ENCODE measurements at regions not wholly inside any gene's neighbourhood (a gene's known extent, or its start where the extent isn't known, plus 50 kb on each side); places are given as distances from the start of the nearest gene placed in this dataset.

GRCh38 chr17:52242268-52242667, 83.8 kb upstream of the CA10 start:
- Histone ChIP-seq H3K27me3 (ENCODE audit: control insufficient read depth, extremely low read depth, insufficient read depth, low read length) (no peaks in the 10 kb centered on the region), H2AFZ (ENCODE audit: control insufficient read depth, low read length) (no peak overlapping the region), H3K9me3 (ENCODE audit: control insufficient read depth, low read depth, low read length) (no peaks in the 10 kb centered on the region), H3K27ac (ENCODE audit: control insufficient read depth, insufficient read depth, low read length) (no peak overlapping the region), H3K9me1 (ENCODE audit: control insufficient read depth, extremely low read depth, insufficient read depth, low read length) (no peaks in the 10 kb centered on the region), H3K4me3 (ENCODE audit: control insufficient read depth in 2 of 3, extremely low read depth in 1 of 3, insufficient read depth in 2 of 3, low read depth in 1 of 3, low read length in 3 of 3) (no peak overlapping the region), H3K9ac (ENCODE audit: control insufficient read depth, extremely low read depth, insufficient read depth, low read length) (no peak overlapping the region), H3K79me2 (ENCODE audit: control insufficient read depth, insufficient read depth, low read length) (no peaks in the 10 kb centered on the region), H4K20me1 (ENCODE audit: control insufficient read depth, extremely low read depth, insufficient read depth, low read length) (no peaks in the 10 kb centered on the region), H3K4me2 (ENCODE audit: control insufficient read depth, extremely low read depth, insufficient read depth, low read depth, low read length) (no peak overlapping the region), H3K36me3 (ENCODE audit: control insufficient read depth in 2 of 2, extremely low read depth in 1 of 2, insufficient read depth in 2 of 2, low read length in 2 of 2) (no peaks in the 10 kb centered on the region), H3K4me1 (ENCODE audit: control insufficient read depth, extremely low read depth, insufficient read depth, low read length) (no peaks in the 10 kb centered on the region)
- no peak for FAIRE-seq
- dilution Hi-C loops (cut with MboI; ENCODE audit: extremely low pct_ligation_motif_present, low sequenced_read_pairs) = no loop called here
- TF ChIP-seq EZH2 (IDR thresholded peaks at IDR 0.05; ENCODE audit: low read length) = no peak
- TF ChIP-seq, protein P1, sequence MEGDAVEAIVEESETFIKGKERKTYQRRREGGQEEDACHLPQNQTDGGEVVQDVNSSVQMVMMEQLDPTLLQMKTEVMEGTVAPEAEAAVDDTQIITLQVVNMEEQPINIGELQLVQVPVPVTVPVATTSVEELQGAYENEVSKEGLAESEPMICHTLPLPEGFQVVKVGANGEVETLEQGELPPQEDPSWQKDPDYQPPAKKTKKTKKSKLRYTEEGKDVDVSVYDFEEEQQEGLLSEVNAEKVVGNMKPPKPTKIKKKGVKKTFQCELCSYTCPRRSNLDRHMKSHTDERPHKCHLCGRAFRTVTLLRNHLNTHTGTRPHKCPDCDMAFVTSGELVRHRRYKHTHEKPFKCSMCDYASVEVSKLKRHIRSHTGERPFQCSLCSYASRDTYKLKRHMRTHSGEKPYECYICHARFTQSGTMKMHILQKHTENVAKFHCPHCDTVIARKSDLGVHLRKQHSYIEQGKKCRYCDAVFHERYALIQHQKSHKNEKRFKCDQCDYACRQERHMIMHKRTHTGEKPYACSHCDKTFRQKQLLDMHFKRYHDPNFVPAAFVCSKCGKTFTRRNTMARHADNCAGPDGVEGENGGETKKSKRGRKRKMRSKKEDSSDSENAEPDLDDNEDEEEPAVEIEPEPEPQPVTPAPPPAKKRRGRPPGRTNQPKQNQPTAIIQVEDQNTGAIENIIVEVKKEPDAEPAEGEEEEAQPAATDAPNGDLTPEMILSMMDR (optimal IDR thresholded peaks at IDR 0.05 in 1 of 3, IDR thresholded peaks at IDR 0.05 in 1 of 3, conservative IDR thresholded peaks at IDR 0.05 in 1 of 3; ENCODE audit: extremely low read depth in 1 of 3, insufficient read depth in 2 of 3, low read length in 3 of 3) = no peak
- no peak for DNase-seq (ENCODE audit: low read depth, low spot score)

DNA sequence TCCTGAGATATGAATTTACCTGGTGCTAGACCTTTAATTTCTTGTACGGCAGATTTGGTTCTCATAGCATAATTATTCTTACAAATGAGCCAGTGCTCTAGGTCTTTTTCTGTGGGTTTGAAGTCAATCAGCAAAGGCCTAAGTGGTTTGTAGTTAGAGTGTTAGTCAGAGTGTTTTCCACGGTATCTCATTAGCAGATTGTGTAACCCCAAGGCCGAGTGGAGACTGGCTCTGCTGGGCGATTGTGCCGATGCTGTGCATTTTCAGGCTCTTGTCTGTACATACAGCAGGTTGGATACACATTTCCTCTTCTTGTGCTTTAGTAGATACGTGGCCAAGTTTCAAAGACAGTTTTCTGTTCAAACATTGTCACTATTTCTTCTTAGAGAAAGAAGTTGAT, 78.6 kb upstream of the CA10 start:
- H3K9me3 ChIP-seq (ENCODE audit: control insufficient read depth, low read depth, low read length) = no peaks in the 10 kb centered on the region
- H3K27me3 ChIP-seq (ENCODE audit: control insufficient read depth, extremely low read depth, insufficient read depth, low read length) = no peaks in the 10 kb centered on the region
- H3K9ac ChIP-seq (ENCODE audit: control insufficient read depth, extremely low read depth, insufficient read depth, low read length) = no peak overlapping the region
- no peak for DNase-seq (ENCODE audit: low read depth, low spot score)
- peaks cover 18% of the 10 kb centered on the region for H3K4me1 ChIP-seq (ENCODE audit: control insufficient read depth, extremely low read depth, insufficient read depth, low read length)
- no peak overlapping the region for H2AFZ ChIP-seq (ENCODE audit: control insufficient read depth, low read length)
- no peak overlapping the region for H3K27ac ChIP-seq (ENCODE audit: control insufficient read depth, insufficient read depth, low read length)
- H3K9me1 ChIP-seq (ENCODE audit: control insufficient read depth, extremely low read depth, insufficient read depth, low read length) = no peaks in the 10 kb centered on the region
- no peak overlapping the region for H3K4me3 ChIP-seq (ENCODE audit: control insufficient read depth in 2 of 3, extremely low read depth in 1 of 3, insufficient read depth in 2 of 3, low read depth in 1 of 3, low read length in 3 of 3)
- dilution Hi-C loops (cut with MboI; ENCODE audit: extremely low pct_ligation_motif_present, low sequenced_read_pairs) = no loop called here
- no peaks in the 10 kb centered on the region for H3K79me2 ChIP-seq (ENCODE audit: control insufficient read depth, insufficient read depth, low read length)
- no peaks in the 10 kb centered on the region for H3K36me3 ChIP-seq (ENCODE audit: control insufficient read depth in 2 of 2, extremely low read depth in 1 of 2, insufficient read depth in 2 of 2, low read length in 2 of 2)
- no peak overlapping the region for H3K4me2 ChIP-seq (ENCODE audit: control insufficient read depth, extremely low read depth, insufficient read depth, low read depth, low read length)
- TF ChIP-seq, protein P1 (optimal IDR thresholded peaks at IDR 0.05 in 1 of 3, IDR thresholded peaks at IDR 0.05 in 1 of 3, conservative IDR thresholded peaks at IDR 0.05 in 1 of 3; ENCODE audit: extremely low read depth in 1 of 3, insufficient read depth in 2 of 3, low read length in 3 of 3) = no peak
- TF ChIP-seq EZH2 (IDR thresholded peaks at IDR 0.05; ENCODE audit: low read length) = no peak
- H4K20me1 ChIP-seq (ENCODE audit: control insufficient read depth, extremely low read depth, insufficient read depth, low read length) = no peaks in the 10 kb centered on the region
- FAIRE-seq = peak; percentile 13
